ENCODE measurements at regions not wholly inside any gene's neighbourhood (a gene's known extent, or its start where the extent isn't known, plus 50 kb on each side); places are given as distances from the start of the nearest gene placed in this dataset.
"Not testable (repeated sequence)": the region's sequence is repeated elsewhere in the genome, so short reads cannot be mapped to it uniquely, and the experiment has no call there.

GRCh38 chr10:81733542-81733941 lies 141.5 kb upstream of the NRG3 start:
- no peak for DNase-seq (ENCODE audit: low read depth, low spot score)

GRCh38 chr10:81735167-81735566 lies 139.8 kb upstream of the NRG3 start:
- DNase-seq (ENCODE audit: low read depth, low spot score) = not testable (repeated sequence)

GRCh38 chr10:81759111-81759510 lies 115.9 kb upstream of the NRG3 start:
- DNase-seq (ENCODE audit: low read depth, low spot score) = no peak

- DNase-seq (ENCODE audit: low read depth, low spot score) = no peak
Observed at GRCh38 chr10:81784111-81784597, 90.8 kb upstream of the NRG3 start.

GRCh38 chr10:81792729-81793128 lies 82.3 kb upstream of the NRG3 start:
- DNase-seq (ENCODE audit: low read depth, low spot score) = no peak

- no peak for DNase-seq (ENCODE audit: low read depth, low spot score)
Observed at GRCh38 chr10:81806842-81807241, 68.2 kb upstream of the NRG3 start.

GRCh38 chr10:81814842-81815241 lies 60.2 kb upstream of the NRG3 start:
- no peak for DNase-seq (ENCODE audit: low read depth, low spot score)

GRCh38 chr10:81817596-81818170 lies 57.3 kb upstream of the NRG3 start:
- DNase-seq (ENCODE audit: low read depth, low spot score) = no peak

- peak; percentile 30 for DNase-seq (ENCODE audit: low read depth, low spot score)
Observed at GRCh38 chr10:81820418-81820817, 54.6 kb upstream of the NRG3 start.

Data from iPS DF 19.7 (cell line).